SK-N-SH treated with all-trans-retinoic acid at 6 μM for 48 hours (cell line): ENCODE measurements at regions not wholly inside any gene's neighbourhood (a gene's known extent, or its start where the extent isn't known, plus 50 kb on each side); places are given as distances from the start of the nearest gene placed in this dataset.

Experiments
- GLIS3 ChIP-seq: fragments of 250-450 bp; sonication (Bioruptor Pico); IDR thresholded peaks from 2 replicates; pipeline ENCODE4 v1.5.0; 2020; ENCODE audit warnings: mild to moderate bottlenecking, moderate library complexity
- RARB ChIP-seq: fragments of 250-450 bp; sonication (Bioruptor Pico); IDR thresholded peaks from 2 replicates; pipeline ENCODE4 v1.8.0; 2021; ENCODE audit warnings: mild to moderate bottlenecking, moderate library complexity
- SNAI2 ChIP-seq: fragments of 250-450 bp; sonication (Bioruptor Pico); IDR thresholded peaks from 2 replicates; pipeline ENCODE4 v1.5.0; 2020; ENCODE audit warnings: mild to moderate bottlenecking, moderate library complexity
- ZFP3 ChIP-seq: fragments of 250-450 bp; sonication (Bioruptor Pico); IDR thresholded peaks from 2 replicates; pipeline ENCODE4 v1.5.0; 2020; ENCODE audit warnings: mild to moderate bottlenecking, moderate library complexity
- TF ChIP-seq, protein P1 (sequence below): fragments of 250-450 bp; sonication (Bioruptor Pico); IDR thresholded peaks from 2 replicates; pipeline ENCODE4 v1.5.0; 2020; ENCODE audit warnings: mild to moderate bottlenecking, moderate library complexity
- TF ChIP-seq, protein P2 (sequence below): fragments of 250-450 bp; sonication (Bioruptor Pico); IDR thresholded peaks from 2 replicates; pipeline ENCODE4 v1.5.1; 2020; ENCODE audit warnings: low read depth, mild to moderate bottlenecking, moderate library complexity
- TF ChIP-seq, protein P3 (sequence below): fragments of 250-450 bp; sonication (Bioruptor Pico); IDR thresholded peaks from 2 replicates; pipeline ENCODE4 v1.8.0; 2020; ENCODE audit warnings: mild to moderate bottlenecking, moderate library complexity, borderline replicate concordance

DNA sequence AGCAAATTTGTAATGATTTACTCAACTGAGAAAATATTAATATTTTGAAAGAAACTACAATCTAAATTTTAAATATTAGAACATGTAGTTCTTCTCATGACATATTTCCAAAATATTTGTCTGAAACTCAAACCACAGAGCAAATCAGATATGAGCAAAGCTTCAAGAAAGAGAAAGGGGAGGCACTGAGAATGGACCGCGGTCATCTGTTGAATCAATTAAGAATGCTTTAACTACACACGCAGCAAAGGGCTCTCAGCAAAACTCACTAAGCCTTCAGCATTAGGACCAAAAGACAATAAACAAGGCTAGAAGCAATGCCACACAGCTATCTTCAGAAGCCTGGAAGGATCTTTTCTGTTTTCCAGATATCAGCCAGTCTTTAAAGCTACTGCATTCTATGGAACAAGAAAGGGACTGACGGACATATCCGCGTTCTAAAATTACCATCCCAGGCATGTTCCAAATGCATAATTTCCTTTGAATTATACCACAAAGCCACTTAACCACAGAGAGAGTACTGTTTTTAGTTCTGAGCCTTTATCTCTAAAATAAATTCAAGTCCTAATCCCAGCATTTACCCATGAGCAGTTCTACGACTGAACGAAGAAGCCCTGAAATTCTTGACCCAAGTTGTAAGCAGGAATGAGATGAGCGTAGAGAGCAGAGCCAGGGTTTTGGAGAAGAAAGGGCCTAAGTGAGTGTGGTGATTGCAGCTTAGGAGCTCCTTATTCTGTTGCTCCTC is 513.5 kb downstream of the AGTPBP1 start:
- TF ChIP-seq, protein P1, sequence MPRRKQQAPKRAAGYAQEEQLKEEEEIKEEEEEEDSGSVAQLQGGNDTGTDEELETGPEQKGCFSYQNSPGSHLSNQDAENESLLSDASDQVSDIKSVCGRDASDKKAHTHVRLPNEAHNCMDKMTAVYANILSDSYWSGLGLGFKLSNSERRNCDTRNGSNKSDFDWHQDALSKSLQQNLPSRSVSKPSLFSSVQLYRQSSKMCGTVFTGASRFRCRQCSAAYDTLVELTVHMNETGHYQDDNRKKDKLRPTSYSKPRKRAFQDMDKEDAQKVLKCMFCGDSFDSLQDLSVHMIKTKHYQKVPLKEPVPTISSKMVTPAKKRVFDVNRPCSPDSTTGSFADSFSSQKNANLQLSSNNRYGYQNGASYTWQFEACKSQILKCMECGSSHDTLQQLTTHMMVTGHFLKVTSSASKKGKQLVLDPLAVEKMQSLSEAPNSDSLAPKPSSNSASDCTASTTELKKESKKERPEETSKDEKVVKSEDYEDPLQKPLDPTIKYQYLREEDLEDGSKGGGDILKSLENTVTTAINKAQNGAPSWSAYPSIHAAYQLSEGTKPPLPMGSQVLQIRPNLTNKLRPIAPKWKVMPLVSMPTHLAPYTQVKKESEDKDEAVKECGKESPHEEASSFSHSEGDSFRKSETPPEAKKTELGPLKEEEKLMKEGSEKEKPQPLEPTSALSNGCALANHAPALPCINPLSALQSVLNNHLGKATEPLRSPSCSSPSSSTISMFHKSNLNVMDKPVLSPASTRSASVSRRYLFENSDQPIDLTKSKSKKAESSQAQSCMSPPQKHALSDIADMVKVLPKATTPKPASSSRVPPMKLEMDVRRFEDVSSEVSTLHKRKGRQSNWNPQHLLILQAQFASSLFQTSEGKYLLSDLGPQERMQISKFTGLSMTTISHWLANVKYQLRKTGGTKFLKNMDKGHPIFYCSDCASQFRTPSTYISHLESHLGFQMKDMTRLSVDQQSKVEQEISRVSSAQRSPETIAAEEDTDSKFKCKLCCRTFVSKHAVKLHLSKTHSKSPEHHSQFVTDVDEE (CRISPR knock-in tag) = no peak
- TF ChIP-seq RARB (CRISPR knock-in tag) (no peak), ZFP3 (no peak), GLIS3 (CRISPR knock-in tag) (no peak), SNAI2 (CRISPR knock-in tag) (no peak)
- TF ChIP-seq, protein P2, sequence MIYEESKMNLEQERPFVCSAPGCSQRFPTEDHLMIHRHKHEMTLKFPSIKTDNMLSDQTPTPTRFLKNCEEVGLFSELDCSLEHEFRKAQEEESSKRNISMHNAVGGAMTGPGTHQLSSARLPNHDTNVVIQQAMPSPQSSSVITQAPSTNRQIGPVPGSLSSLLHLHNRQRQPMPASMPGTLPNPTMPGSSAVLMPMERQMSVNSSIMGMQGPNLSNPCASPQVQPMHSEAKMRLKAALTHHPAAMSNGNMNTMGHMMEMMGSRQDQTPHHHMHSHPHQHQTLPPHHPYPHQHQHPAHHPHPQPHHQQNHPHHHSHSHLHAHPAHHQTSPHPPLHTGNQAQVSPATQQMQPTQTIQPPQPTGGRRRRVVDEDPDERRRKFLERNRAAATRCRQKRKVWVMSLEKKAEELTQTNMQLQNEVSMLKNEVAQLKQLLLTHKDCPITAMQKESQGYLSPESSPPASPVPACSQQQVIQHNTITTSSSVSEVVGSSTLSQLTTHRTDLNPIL = no peak
- TF ChIP-seq, protein P3, sequence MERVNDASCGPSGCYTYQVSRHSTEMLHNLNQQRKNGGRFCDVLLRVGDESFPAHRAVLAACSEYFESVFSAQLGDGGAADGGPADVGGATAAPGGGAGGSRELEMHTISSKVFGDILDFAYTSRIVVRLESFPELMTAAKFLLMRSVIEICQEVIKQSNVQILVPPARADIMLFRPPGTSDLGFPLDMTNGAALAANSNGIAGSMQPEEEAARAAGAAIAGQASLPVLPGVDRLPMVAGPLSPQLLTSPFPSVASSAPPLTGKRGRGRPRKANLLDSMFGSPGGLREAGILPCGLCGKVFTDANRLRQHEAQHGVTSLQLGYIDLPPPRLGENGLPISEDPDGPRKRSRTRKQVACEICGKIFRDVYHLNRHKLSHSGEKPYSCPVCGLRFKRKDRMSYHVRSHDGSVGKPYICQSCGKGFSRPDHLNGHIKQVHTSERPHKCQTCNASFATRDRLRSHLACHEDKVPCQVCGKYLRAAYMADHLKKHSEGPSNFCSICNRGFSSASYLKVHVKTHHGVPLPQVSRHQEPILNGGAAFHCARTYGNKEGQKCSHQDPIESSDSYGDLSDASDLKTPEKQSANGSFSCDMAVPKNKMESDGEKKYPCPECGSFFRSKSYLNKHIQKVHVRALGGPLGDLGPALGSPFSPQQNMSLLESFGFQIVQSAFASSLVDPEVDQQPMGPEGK (CRISPR knock-in tag) = no peak
